ENCODE measurements at regions not wholly inside any gene's neighbourhood (a gene's known extent, or its start where the extent isn't known, plus 50 kb on each side); places are given as distances from the start of the nearest gene placed in this dataset.

GRCh38 chr4:137468836-137469235 is 63.5 kb downstream of the PCDH18 start:
- TF ChIP-seq ZFX (IDR thresholded peaks at IDR 0.05; ENCODE audit: borderline replicate concordance) = no peak
- TF ChIP-seq CTCF (IDR thresholded peaks at IDR 0.05) = no peak
- H3K27ac ChIP-seq = no peak overlapping the region

GRCh38 chr4:137467537-137467936 is 64.8 kb downstream of the PCDH18 start:
- H3K27ac ChIP-seq = no peak overlapping the region
- no peak for TF ChIP-seq ZFX (IDR thresholded peaks at IDR 0.05; ENCODE audit: borderline replicate concordance)
- no peak for TF ChIP-seq CTCF (IDR thresholded peaks at IDR 0.05)

GRCh38 chr4:137463377-137464003 is 68.8 kb downstream of the PCDH18 start:
- no peak for TF ChIP-seq CTCF (IDR thresholded peaks at IDR 0.05)
- no peak for TF ChIP-seq ZFX (IDR thresholded peaks at IDR 0.05; ENCODE audit: borderline replicate concordance)

GRCh38 chr4:137455647-137456321 is 76.5 kb downstream of the PCDH18 start:
- H3K27ac ChIP-seq = no peak overlapping the region
- TF ChIP-seq ZFX (IDR thresholded peaks at IDR 0.05; ENCODE audit: borderline replicate concordance) (no peak), CTCF (IDR thresholded peaks at IDR 0.05) (no peak)

More at GRCh38 chr4:137463377-137464003, 68.8 kb downstream of the PCDH18 start:
- no peak overlapping the region for H3K27ac ChIP-seq

- H3K27ac ChIP-seq = no peak overlapping the region
- TF ChIP-seq ZFX (IDR thresholded peaks at IDR 0.05; ENCODE audit: borderline replicate concordance) (no peak), CTCF (IDR thresholded peaks at IDR 0.05) (no peak)
Observed at GRCh38 chr4:137454767-137455166, 77.5 kb downstream of the PCDH18 start.

GRCh38 chr4:137452799-137453198 is 79.5 kb downstream of the PCDH18 start:
- no peak overlapping the region for H3K27ac ChIP-seq
- no peak for TF ChIP-seq ZFX (IDR thresholded peaks at IDR 0.05; ENCODE audit: borderline replicate concordance)
- TF ChIP-seq CTCF (IDR thresholded peaks at IDR 0.05) = no peak

- TF ChIP-seq CTCF (IDR thresholded peaks at IDR 0.05) (no peak), ZFX (IDR thresholded peaks at IDR 0.05; ENCODE audit: borderline replicate concordance) (no peak)
- no peak overlapping the region for H3K27ac ChIP-seq
Observed at GRCh38 chr4:137451172-137451825, 81.0 kb downstream of the PCDH18 start.
